LoVo (cell line): ENCODE measurements at regions not wholly inside any gene's neighbourhood (a gene's known extent, or its start where the extent isn't known, plus 50 kb on each side); places are given as distances from the start of the nearest gene placed in this dataset.
A peak's percentile ranks its signal among the peaks of the same experiment; 100 is the strongest.

Source experiments
- DNase-seq: peaks from one replicate; pipeline ENCODE4 v3.0.0-alpha.2; 2016; ENCODE audit warnings: low spot score

DNA sequence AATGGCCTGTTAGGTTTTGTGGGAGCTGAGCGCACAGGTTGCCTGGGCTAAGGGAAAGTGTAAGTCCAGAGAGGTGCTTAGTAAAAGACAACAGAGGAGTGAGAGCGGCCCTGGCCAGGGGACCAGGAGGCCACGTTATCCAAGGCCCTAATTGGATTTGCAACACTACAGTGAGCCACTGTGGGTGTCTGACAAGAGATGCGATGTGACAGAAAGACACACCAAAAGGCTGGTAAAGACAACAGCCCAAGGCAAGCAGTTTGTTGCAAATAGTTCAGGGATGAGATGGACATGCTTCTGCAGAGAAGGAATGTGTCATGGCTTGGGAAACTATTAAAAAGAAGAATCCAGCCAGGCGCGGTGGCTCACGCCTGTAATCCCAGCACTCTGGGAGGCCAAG is 162.7 kb upstream of the KIT start:
- no peak for DNase-seq

DNA sequence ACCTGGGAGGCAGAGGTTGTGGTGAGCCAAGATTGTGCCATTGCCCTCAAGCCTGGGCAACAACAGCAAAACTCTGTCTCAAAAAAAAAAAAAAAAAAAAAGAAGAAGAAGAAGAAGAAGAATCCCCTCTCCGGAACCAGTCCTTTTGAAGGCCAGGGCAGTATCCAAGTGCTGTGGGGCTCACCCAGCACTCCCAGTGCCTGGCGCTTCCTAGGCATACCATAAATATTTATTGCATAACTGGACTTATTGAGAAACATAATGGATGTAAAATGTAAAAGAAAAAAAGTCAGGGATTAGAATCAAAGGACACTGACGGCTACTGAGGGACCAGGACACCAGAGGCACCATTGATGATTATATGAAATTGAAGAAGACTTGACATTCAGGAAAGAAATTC is 162.1 kb upstream of the KIT start:
- no peak for DNase-seq

- no peak for DNase-seq
Observed at GRCh38 chr4:54496412-54496811, 161.3 kb upstream of the KIT start.

DNA sequence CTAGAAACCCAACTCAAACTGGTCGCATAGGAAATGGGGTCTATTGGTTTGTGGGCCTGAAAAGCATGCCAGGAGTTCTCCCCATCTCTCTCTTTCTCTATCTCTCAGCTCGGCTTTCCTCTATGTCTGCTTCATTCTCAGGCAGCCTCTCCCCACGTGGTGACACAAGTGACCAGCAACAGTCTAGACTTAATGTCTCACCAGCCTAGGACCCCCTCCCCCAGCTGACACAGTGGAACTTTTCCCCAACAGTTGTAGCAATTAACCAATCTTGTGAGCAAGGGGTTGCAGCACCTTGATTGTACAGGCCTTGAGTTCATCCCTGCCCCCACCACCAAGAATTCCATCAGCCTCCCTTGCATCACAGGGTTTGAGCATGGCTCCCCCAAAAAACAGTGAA is 159.8 kb upstream of the KIT start:
- DNase-seq = no peak

- DNase-seq = peak; percentile 38
Observed at GRCh38 chr4:54498661-54499111, 159.1 kb upstream of the KIT start.

DNA sequence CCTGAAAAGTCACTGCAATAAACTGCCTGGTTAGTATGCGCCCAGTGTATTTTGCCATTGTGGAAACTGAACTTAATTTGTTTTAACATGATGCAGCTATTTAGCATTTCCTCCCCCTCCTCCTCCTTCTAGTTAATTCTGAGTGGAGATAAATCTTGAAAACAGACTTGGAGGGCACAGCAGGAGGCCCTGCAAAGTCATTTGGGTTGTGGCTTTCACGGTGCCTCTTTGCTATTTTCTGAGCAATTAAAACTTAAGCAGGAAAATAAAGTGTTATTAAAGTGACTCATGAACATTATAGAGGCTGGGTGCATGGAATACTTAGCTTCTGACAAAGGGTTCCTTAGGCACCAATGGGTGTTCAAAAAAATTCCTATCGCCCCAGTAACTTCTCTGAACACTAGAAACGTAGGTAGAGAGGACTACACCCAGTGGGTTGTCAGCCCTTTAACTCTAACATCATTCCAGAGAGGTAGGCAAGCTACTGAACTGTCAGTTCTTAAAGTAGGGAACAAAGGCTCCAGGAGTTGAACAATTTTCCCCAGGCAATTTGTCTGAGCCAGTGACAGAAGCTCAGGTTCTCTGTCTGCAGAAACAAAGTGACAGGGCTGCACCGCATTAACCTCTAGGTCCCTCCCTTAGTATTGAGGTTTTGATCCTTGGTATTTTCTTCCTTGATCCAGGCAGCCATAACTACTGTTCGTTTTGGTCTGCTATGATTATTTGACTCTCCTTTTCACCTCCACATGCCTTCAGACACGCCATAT is 158.3 kb upstream of the KIT start:
- DNase-seq = peak; percentile 1

DNA sequence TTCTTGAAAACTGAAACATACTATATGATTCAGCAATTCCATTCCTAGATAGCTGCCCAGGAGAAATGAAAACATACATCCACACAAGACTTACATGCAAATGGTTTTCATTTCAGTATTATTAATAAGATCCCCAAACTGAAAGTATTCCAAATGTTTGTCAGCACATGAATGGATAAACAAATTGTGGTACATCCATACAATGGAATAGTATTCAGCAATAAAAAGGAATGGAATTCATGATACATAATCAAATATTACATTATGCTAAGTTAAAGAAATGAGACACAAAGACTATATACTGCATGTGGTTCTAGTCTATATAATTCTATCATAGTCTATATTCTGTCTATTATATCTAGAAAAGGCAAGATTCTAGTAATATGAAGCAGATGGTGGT is 152.4 kb upstream of the KIT start:
- no peak for DNase-seq

- DNase-seq = no peak
Observed at GRCh38 chr4:54505996-54506395, 151.8 kb upstream of the KIT start.

DNA sequence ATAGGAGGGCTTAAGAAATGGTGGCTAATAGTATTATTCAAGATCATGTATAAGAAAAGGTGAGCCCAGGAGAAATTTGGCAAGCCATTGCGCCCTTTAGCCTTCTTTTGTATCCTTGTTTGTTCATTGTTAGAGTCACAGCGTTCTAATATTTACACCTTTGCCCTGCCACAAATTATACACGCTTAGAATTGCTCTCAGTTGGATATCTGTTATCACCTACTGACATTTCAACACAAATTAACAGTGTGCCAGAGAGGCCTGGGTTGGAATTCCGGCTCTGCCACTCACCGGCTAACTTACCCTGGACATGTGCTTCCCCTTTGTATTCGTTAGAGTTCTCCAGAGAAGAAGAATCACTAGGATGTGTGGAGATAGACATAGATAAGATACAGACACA is 148.7 kb upstream of the KIT start:
- DNase-seq = no peak

GRCh38 chr4:54513204-54513603 is 144.6 kb upstream of the KIT start:
- no peak for DNase-seq

- DNase-seq = no peak
Observed at GRCh38 chr4:54513741-54514140, 144.0 kb upstream of the KIT start.

DNA sequence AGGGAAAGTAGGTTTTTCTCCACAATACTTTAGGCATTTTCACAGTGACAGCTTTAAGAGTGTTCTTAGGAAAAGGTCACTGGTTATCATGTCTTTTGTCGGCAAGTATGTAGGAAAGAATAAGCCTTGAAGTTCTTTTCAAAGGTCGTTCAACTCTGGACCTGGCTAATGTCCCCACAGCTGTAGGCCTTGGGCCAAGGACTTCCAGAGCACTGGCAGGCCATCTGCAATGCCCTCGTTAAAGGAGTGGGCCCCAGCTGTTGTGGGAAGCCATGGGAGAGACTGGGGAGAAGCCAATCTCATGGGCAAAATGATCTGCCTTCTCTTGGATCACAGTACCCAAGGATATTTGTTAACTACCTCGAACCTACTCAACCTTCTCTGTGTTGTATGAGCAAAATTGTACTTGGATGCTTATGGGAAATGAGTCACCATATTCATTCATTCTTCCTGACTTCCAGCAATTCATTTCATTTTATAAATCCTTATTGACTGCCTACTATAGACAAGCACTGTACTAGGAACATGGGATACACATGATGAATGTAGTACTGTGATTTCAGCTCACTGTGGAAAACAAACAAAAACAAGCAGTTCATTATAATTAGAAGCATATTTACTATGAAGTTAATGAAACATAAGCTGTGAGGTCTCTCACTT is 141.1 kb upstream of the KIT start:
- no peak for DNase-seq

DNA sequence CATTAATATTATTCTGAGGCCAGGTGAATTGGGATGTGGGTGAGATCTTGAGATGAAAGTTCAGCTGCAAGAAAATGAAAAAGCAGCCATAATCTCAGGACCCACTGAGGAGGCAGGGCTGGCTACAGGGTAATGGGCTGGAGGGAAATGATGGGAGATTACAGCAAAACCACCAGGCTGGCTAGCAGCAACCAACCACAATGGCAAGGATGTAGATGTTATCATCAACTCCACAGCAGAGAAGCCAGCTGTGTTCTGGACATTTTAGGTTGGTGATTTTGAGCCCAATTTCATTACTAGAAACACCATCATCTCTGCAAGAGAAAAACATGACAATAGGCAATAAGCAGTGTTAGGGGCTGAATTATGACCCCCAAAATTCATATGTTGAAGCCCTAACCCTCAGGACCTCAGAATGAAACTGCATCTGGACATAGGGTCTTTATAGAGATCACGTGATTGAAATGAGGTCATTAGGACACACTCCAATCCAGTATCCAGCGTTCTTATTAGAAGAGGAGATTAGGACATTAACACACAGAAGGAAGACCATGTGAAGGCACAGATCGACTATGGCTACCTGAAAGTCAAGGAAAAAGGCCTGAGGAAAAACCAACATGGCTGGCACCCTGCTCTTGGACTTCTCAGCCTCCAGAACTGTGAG is 139.8 kb upstream of the KIT start:
- DNase-seq = no peak

DNA sequence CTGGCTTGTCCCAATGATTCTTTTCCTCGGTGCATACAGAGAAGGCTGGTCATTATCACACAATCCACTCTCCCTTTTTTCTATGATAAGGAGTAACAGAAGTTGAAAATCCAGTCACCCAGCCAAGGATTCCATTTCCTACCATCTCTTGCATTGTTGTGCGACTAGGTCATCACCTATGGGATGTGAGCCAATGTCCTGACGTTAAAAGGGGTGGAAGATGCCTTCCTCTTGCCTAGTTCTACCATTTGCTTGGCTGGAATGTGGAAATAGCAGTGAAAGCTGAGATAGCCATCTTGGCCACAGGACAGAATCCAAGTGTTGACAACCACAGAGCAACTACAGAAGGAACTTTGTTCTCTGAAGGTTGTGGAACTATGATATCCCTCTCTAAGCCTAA is 132.2 kb upstream of the KIT start:
- peak; percentile 32 for DNase-seq

GRCh38 chr4:54526560-54526959 is 131.2 kb upstream of the KIT start:
- DNase-seq = no peak

DNA sequence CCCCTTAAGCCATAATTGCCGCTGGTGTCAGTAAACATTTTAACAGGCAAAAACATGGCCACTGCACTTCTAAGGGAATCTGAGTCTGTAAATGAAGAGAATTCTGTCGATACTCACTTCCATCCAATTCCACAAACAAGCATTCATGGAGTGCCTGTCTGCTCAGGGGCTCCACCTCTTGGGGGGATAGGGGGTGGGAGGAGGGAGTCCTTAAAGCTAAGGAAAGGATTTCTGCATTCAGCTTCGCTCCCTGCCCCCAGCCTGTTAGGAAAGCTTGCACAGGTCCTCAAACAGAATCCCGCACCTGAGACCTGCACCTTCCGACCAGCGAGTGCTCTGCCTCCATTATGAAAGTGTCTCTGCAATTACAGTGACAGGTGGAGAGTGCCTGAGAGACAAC is 130.2 kb upstream of the KIT start:
- no peak for DNase-seq

- DNase-seq = peak; percentile 30
Observed at GRCh38 chr4:54539500-54540029, 118.2 kb upstream of the KIT start.

- DNase-seq = no peak
Observed at GRCh38 chr4:54540931-54541330, 116.8 kb upstream of the KIT start.

- DNase-seq = no peak
Observed at GRCh38 chr4:54541426-54542118, 116.2 kb upstream of the KIT start.

- no peak for DNase-seq
Observed at GRCh38 chr4:54542119-54542438, 115.7 kb upstream of the KIT start.

DNA sequence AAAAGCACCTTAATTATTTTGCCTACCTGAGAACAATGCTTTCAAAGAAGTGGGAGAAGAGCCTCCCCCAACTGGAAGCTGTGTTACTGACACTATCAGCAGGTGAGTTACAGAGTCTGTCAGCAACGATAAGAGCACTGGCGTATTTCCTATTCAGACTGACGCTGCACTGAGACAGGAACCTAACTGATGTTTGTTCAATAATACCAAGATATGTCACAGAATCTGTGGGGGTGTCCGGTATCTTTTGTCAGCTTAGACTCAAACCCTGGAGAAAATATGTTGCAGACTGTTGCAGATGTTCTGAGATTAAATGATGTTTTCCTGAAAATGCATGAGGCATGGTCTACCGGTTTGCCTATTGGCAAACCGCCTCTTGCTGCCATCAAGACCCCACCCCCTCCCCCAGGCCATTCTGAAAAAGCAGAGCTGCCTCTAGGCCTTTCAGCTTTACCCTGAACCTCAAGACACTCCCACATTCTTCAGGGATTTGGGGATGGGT is 115.2 kb upstream of the KIT start:
- no peak for DNase-seq

GRCh38 chr4:54543088-54543795 is 114.5 kb upstream of the KIT start:
- no peak for DNase-seq
